Suprapubic skin (tissue), 3 donors: ENCODE measurements at regions not wholly inside any gene's neighbourhood (a gene's known extent, or its start where the extent isn't known, plus 50 kb on each side); places are given as distances from the start of the nearest gene placed in this dataset.

Experiments
- CTCF ChIP-seq, 2 donors: fragments of 200-600 bp in 1 of 2; fragments of 450-650 bp in 1 of 2; sonication (generic) in 1 of 2; IDR thresholded peaks; one replicate each; pipeline ENCODE4 v1.5.1; 2016 to 2019; ENCODE audit warnings: antibody characterized with exemption in 2 of 2, mild to moderate bottlenecking in 1 of 2, moderate library complexity in 1 of 2
- EP300 ChIP-seq: sonication (generic); formaldehyde crosslinking; IDR thresholded peaks from one replicate; pipeline ENCODE4 v1.6.1; 2017; ENCODE audit warnings: antibody characterized with exemption
- POLR2A ChIP-seq, 2 donors: fragments of 450-650 bp; IDR thresholded peaks; one replicate each; pipeline ENCODE4 v1.6.1; 2017; ENCODE audit warnings: antibody characterized with exemption in 2 of 2, mild to moderate bottlenecking in 2 of 2, moderate library complexity in 2 of 2

GRCh38 chr15:77537006-77537405, 95.7 kb downstream of the LINGO1 start:
- TF ChIP-seq CTCF (IDR thresholded peaks at IDR 0.05) (no peak), POLR2A (IDR thresholded peaks at IDR 0.05) (no peak), EP300 (no peak)
